Thoracic aorta (tissue), 2 donors: ENCODE measurements at regions not wholly inside any gene's neighbourhood (a gene's known extent, or its start where the extent isn't known, plus 50 kb on each side); places are given as distances from the start of the nearest gene placed in this dataset.

Experiments
- ATAC-seq: fragments of 150-250 bp; one replicate; pipeline ENCODE4 v1.8.0; 2017; ENCODE audit warnings: low read depth; ENCODE audit not compliant: insufficient number of reproducible peaks, low FRiP score
- DNase-seq: peaks from one replicate; pipeline ENCODE4 v3.0.0-alpha.2; 2020; ENCODE audit warnings: low spot score
- H3K27ac ChIP-seq, 2 donors: fragments of 200-600 bp; sonication (generic); 1 replicate in 1 of 2; 2 replicates in 1 of 2; pipeline ENCODE4 v1.5.1; 2016; ENCODE audit warnings: mild to moderate bottlenecking in 2 of 2, moderate library complexity in 2 of 2
- H3K27me3 ChIP-seq: fragments of 200-600 bp; sonication (generic); replicated peaks from 2 replicates; pipeline ENCODE4 v1.6.0; 2016; ENCODE audit warnings: mild to moderate bottlenecking; ENCODE audit not compliant: insufficient read depth
- H3K36me3 ChIP-seq: fragments of 200-600 bp; sonication (generic); one replicate; pipeline ENCODE4 v1.5.1; 2016
- H3K4me1 ChIP-seq, 2 donors: fragments of 200-600 bp; sonication (generic); 1 replicate in 1 of 2; 2 replicates in 1 of 2; pipeline versions ENCODE4 v1.5.1 to v1.6.0; 2016; ENCODE audit warnings: low read depth in 2 of 2, mild to moderate bottlenecking in 1 of 2; ENCODE audit not compliant: control insufficient read depth in 1 of 2
- H3K4me3 ChIP-seq: fragments of 200-600 bp; sonication (generic); 2 replicates; pipeline ENCODE4 v1.5.1; 2016; ENCODE audit warnings: mild to moderate bottlenecking
- H3K9me3 ChIP-seq: fragments of 200-600 bp; sonication (generic); 2 replicates; pipeline ENCODE4 v1.5.1; 2016
- TF ChIP-seq, protein P1 (sequence below): fragments of 200-600 bp; sonication (generic); IDR thresholded peaks from one replicate; pipeline ENCODE4 v1.5.1; 2019; ENCODE audit warnings: antibody characterized with exemption

DNA sequence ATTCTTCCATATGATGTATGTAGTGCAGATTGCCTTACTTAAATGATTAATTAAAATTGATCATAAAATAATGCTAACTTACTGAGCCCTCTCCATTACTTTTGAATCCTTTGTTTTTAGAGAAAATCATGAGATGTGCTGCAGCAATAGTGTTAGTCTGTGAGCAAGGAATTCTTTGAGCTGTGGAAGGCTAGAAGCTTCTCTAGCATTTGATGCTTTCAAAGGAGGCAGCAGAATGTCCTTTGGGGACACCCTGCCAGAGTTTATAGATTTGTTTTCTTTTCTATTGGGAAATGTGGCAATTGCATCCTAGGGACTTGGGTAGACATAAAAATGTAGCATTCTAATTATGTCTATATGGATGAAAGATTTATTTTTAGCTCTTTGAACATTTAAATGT, 284.1 kb upstream of the SMIM30 start:
- TF ChIP-seq, protein P1, sequence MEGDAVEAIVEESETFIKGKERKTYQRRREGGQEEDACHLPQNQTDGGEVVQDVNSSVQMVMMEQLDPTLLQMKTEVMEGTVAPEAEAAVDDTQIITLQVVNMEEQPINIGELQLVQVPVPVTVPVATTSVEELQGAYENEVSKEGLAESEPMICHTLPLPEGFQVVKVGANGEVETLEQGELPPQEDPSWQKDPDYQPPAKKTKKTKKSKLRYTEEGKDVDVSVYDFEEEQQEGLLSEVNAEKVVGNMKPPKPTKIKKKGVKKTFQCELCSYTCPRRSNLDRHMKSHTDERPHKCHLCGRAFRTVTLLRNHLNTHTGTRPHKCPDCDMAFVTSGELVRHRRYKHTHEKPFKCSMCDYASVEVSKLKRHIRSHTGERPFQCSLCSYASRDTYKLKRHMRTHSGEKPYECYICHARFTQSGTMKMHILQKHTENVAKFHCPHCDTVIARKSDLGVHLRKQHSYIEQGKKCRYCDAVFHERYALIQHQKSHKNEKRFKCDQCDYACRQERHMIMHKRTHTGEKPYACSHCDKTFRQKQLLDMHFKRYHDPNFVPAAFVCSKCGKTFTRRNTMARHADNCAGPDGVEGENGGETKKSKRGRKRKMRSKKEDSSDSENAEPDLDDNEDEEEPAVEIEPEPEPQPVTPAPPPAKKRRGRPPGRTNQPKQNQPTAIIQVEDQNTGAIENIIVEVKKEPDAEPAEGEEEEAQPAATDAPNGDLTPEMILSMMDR, result no peak
- Histone ChIP-seq H3K4me1 (peaks cover 0 to 1% of the 10 kb centered on the region in 2 donors), H3K4me3 (no peak overlapping the region), H3K36me3 (no peaks in the 10 kb centered on the region), H3K27ac (no peak overlapping the region), H3K27me3 (no peaks in the 10 kb centered on the region), H3K9me3 (no peaks in the 10 kb centered on the region)
- no peak for DNase-seq
- no peak for ATAC-seq

DNA sequence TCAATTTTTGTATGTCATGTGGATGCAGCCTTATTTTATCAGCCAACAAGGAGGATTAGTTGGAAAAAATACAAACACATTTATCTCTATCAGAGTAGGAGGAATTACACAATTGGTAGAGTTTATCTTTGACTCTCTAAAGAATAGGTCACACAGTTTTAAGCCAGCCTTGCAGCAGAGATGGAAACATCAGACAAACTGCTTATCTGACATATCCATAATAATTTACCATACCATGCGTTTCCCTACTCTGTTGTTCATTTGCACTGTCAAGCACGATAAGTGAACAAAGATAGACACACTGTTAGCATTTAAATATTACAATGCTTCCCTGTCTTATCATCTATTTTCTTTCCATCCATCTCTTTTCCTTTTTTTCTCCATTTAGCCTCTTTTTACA, 283.7 kb upstream of the SMIM30 start:
- ATAC-seq (no peak), DNase-seq (no peak)
- H3K4me3 ChIP-seq, result no peak overlapping the region
- H3K27ac ChIP-seq, result no peak overlapping the region
- no peaks in the 10 kb centered on the region for H3K27me3 ChIP-seq
- H3K9me3 ChIP-seq, result no peaks in the 10 kb centered on the region
- no peaks in the 10 kb centered on the region for H3K4me1 ChIP-seq
- TF ChIP-seq, protein P1, result no peak
- H3K36me3 ChIP-seq, result no peaks in the 10 kb centered on the region

DNA sequence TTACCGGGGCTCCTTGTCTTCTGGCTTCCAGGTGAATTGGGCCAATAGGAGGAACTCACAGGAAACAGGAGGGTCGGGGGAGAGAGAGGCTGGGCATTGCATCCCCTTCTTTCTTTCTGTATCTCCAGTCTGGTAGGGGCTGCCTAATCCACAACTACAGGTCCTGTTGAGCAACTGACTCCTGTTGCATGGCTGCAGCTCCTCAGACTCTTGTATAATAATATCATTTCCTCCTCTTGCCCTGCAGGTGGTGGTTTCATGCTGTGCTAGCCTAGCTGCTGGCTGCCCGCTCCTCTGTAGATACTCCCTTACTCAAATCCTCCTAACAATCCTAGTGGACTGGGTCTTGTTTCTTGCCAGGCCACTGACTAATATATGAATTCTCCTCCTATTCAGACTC, 276.5 kb upstream of the SMIM30 start:
- H3K27me3 ChIP-seq, result no peaks in the 10 kb centered on the region
- TF ChIP-seq, protein P1, result no peak
- ATAC-seq, result no peak

DNA sequence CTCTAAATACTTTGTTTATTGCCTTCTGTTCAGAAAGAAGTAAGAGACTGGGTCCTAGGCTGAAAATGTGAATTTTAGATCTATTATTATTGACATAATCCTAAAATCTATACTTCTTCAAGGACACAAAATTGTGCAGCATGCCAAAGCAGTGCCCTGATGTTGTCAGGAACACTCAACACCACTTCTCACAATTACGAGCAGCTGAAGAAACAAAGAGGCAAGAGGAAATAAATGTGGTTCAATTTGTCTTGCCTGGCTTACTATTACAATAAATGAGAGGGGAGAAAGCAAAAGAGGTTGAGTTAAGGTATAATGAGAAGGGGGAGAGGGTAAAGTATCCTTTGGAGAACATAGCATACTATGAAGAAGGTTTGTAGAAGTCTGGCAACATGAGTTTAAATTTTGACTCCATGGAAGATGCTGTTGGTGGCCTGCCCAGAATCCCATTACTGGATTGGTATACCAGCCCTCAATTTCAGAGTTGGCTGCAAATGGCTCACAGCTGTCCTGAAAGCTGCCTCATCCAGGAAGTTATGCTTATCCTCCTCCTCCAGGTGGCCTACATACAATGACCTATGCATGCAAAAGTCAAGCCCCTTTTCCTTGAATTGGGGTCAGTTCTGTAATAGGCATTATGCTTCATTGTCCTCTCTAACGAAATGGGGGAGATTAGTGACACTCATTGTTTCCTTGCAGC, 274.6 kb upstream of the SMIM30 start:
- Histone ChIP-seq H3K9me3 (no peaks in the 10 kb centered on the region), H3K27ac (no peak overlapping the region), H3K4me3 (no peak overlapping the region), H3K36me3 (no peaks in the 10 kb centered on the region), H3K4me1 (no peaks in the 10 kb centered on the region), H3K27me3 (no peaks in the 10 kb centered on the region)
- TF ChIP-seq, protein P1, result no peak
- DNase-seq (no peak), ATAC-seq (no peak)

More for the DNA sequence above, 276.5 kb upstream of the SMIM30 start:
- Histone ChIP-seq H3K4me1 (no peaks in the 10 kb centered on the region), H3K9me3 (no peaks in the 10 kb centered on the region), H3K36me3 (no peaks in the 10 kb centered on the region), H3K4me3 (no peak overlapping the region), H3K27ac (no peak overlapping the region)
- DNase-seq, result no peak

DNA sequence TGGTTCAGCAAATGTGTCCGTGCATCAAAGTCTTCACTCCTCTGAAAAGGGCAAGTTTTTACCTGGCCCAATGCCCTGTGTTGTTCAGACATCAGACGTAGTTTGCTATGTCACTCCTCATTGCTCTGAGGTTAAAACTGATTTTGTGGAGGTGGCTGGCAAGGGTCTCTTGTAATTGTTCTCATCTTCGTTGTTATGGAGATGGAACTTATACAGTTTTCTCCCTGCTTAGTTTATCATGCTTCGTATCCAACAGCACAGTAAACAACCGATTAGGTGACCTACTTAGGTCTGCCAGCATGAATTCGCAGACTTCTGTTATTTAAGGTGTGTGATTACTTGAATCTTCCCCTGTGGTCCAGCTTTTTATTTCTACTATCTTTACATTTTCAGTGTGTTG, 274.1 kb upstream of the SMIM30 start:
- H3K4me3 ChIP-seq, result no peak overlapping the region
- H3K4me1 ChIP-seq, result no peaks in the 10 kb centered on the region
- H3K27ac ChIP-seq, result no peak overlapping the region
- DNase-seq, result no peak
- H3K36me3 ChIP-seq, result no peaks in the 10 kb centered on the region
- ATAC-seq, result no peak
- TF ChIP-seq, protein P1, result no peak
- H3K27me3 ChIP-seq, result no peaks in the 10 kb centered on the region
- no peaks in the 10 kb centered on the region for H3K9me3 ChIP-seq
